HG03025 (cell line): ENCODE measurements at regions not wholly inside any gene's neighbourhood (a gene's known extent, or its start where the extent isn't known, plus 50 kb on each side); places are given as distances from the start of the nearest gene placed in this dataset.
"Not testable (repeated sequence)": the region's sequence is repeated elsewhere in the genome, so short reads cannot be mapped to it uniquely, and the experiment has no call there.

Experiments
- ATAC-seq: cut with Tn5 transposase; IDR thresholded peaks from one replicate; pipeline ENCODE4 v1.9.1; 2021; ENCODE audit warnings: mild to moderate bottlenecking, moderate library complexity; ENCODE audit not compliant: unreplicated experiment, low FRiP score

DNA sequence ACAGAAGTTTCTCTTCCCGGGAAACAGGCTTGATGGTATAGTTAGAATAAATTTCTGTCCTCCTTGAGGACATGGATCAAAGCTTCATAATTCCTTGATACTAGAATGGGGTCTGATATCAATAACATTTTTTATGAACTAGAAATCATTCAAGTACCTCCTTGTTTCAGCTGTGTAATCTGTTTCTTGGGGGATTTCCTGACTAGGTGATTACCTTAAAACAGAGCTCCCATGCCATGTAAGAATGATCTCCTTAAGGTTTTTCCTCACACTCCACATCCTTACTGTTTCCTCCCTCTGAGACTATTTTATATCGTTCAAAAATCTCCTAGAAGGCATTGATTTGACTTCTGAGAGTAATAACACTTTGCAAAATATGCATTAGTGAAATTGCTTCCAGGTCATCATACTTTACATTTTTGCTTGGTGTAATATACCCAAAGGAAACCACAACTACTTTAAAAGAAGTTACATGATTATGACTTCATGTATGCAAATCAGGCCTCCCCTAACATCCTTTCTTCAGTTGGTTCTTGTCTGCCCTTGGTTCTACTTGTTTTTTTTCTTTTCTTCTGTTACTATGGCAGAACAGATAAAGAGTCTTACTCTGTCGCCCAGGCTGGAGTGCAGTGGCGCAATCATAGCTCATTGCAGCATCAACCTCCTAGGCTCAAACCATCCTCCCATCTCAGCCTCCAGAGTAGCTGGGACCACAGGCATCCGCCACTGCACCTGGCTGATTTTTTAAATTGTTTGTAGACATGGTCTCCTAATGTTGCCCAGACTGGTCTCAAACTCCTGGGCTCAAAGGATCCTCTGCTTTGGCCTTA lies 388.8 kb downstream of the ZFHX3 start:
- no peak for ATAC-seq

DNA sequence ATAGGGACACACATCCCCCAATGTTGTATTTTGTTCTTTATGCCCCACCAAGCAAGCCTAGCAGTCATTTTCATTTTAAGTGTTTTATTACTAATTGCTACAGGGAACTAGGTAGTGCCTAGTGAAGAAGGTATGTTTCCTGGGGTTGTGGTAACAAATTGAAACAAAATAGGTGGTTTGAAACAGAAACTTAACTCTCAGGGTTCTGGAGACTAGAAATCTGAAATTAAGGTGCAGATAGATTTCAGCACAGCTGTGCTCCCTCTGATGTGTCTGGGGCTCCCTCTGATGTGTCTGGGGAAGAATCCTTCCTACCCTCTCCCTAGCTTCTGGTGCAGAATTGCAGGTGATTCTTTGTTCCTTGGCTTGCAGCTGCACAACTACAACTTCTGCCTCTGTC lies 390.1 kb downstream of the ZFHX3 start:
- ATAC-seq, result peak; percentile 95

DNA sequence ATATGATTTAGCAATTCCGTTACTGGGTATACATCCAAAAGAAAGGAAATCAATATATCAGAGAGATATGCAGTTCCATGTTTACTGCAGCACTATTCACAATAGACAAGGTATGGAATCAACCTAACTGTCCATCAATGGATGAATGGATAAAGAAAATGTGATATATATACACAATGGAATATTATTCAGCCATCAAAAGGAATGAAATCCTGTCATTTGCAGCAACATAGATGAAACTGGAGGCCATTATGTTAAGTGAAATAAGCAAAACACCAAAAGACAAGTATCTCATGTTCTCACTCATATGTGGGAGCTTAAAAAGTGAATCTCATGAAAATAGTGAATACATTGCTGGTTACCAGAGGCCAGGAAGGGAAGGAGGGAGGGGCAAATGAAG lies 390.8 kb downstream of the ZFHX3 start:
- ATAC-seq, result no peak

DNA sequence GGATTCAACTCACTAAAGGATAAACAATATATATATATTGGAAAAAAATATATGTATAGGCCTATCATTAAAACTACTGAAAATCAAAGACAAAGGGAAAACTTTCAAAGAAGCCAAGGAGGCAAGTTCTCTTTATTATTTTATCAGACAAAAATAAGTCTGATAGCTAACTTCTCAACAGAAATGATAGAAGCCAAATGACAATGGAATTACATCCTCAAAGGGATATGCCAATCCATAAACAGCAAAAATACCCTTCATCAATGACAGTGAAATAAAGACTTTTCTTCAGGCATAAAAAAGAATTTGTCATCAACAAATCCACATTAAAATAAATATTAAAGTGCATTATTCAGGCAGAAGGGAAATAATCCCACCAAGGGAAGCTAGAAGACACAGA lies 393.4 kb downstream of the ZFHX3 start:
- no peak for ATAC-seq

DNA sequence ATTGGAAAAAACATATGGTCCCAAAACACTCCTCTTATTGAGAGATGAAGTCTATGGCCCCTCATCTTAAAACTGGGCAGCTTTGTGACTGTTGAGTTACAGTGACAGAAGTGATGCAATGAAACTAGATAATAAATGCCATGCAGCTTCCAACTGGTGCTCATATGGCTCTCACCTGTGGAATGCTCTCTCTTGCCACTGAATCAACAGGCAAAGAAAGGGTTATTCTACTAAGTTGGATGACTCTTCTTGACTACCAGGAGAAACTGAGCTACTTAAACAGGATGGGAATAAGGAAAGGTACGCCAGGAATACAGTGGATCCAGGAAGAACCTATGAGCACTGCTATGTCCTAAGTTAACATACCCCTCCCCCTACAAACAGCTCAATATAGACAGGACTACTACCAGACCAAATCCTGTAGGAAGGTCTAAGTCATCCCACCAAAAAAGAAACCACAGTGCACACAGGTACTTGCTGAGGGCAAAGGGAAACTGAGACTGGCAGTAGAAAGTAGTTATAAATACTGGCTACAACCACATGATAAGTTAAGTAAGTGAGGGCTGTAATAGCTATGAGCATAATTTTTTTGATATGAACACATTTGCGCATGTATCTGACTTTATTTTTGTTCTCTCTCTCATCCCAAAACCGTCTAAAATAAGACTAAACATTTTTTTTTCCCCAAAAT lies 398.5 kb downstream of the ZFHX3 start:
- no peak for ATAC-seq

DNA sequence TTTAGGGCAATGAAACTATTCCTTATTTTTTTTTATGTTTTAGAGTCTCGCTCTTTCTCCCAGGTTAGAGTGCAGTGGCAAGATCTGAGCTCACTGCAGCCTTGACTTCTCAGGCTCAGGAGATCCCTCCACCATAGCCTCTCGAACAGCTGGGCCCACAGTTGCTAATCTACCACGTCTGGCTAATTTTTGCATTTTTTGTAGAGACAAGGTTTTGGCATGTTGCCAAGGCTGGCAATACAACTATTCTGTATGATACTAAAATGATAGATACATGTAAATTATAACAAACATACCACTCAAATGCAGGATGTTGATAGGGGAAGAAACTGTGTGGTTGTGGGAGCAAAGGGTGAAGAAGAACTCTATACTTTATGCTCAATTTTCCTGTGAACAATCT lies 401.3 kb downstream of the ZFHX3 start:
- ATAC-seq, result no peak

DNA sequence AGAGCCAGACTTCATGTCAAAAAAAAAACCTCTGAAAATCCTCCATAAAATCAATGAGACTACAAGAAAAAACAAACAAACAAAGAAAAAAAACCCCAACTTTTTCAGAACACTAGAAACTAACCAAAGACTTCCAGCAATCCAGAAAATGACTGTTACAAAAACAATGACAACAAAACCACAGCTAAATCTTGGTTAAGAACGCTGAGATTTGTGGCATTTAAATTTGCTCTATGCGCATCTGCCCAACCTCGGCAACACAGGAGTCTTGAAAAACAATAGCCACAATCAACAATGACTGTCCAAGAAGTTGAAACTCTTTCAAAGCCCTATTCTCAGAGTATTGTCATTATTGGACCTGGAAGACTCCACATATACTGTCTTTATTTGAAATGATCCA lies 402.4 kb downstream of the ZFHX3 start:
- ATAC-seq, result no peak

DNA sequence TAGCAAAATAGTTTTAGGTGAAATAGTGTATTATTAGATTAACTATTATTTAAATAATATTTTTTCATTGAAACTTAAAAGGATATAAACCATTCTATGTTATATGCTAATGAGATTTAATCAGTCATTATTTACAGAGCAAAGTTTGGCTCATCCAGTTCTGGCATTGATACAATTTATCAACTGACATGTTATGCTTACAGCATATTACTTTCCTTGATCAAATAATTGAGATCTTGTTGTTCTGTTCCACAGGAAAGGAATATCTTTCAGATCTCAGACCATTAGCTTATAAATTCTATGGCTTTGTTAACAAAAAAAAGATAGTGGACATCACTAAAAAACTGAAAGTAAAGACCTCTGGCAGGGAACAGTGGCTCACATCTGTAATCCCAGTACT lies 403.0 kb downstream of the ZFHX3 start:
- ATAC-seq, result no peak

DNA sequence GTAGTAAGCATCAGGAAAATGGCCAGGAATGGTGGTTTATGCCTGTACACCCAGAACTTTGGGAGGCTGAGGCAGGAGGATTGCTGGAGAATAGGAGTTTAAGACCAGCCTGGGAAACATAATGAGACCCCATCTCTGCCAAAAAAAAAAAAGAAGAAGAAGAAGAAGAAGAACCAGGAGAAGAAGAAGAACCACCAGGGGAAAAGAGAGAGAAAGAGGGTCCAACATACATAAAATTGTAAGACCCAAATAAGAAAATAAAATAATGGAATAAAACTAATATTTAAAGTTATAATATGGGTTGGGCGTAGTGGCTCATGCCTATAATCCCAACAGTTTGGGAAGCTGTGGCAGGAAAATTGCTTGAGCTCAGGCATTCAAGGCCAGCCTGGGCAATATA lies 408.4 kb downstream of the ZFHX3 start:
- ATAC-seq, result no peak

DNA sequence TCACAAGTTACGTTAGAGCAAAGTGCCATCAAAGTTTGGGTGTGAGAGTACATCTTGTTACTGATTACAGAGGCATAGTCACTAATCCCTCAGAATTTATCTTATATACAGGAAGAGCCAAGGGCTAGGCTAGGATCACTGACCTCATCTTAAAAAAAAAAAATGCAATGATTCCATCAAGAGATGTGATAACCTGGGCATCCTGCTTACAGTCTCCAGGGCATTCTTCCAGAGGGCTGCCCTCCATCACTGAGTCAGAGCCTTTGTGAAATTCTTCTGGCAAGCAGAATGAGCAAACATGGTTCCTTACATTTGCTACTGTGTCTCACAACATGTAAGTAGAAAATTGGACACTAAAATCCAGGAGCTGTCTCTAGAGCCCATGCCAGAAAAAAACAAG lies 410.6 kb downstream of the ZFHX3 start:
- no peak for ATAC-seq

DNA sequence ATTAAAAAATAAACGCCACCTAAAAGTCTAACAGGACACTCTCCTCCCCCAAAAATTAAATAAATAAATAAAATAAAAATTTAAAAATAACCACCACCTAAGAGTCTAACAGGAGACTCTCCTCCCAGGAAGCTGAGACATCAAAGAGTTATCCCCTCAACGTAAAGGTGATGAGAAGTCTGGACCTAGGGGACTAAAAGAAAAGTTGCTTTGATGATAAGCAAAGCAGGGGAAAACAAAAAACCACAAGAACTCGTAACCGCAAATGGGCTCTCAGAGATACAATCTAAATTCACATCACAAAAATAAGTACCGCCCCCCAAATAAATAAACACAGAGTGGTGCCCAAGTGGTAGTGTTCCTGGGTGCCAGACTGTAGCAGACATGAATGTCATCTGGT lies 412.2 kb downstream of the ZFHX3 start:
- no peak for ATAC-seq

DNA sequence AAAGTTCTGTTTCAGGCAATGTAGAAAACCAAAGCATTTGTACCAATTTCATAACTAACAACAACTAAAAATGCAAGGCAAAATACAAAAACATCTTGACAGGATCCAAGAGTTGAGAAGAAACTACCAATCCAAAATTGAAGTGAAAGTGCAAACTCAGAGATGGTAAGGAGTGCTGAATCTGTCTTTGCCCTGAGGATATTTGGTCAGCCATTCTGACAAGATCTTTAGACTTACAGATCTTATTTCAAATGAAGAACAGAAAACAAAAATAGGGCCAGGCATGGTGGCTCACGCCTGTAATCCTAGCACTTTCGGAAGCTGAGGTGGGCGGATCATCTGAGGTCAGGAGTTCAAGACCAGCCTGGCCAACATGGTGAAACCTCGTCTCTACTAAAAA lies 412.8 kb downstream of the ZFHX3 start:
- ATAC-seq, result no peak

DNA sequence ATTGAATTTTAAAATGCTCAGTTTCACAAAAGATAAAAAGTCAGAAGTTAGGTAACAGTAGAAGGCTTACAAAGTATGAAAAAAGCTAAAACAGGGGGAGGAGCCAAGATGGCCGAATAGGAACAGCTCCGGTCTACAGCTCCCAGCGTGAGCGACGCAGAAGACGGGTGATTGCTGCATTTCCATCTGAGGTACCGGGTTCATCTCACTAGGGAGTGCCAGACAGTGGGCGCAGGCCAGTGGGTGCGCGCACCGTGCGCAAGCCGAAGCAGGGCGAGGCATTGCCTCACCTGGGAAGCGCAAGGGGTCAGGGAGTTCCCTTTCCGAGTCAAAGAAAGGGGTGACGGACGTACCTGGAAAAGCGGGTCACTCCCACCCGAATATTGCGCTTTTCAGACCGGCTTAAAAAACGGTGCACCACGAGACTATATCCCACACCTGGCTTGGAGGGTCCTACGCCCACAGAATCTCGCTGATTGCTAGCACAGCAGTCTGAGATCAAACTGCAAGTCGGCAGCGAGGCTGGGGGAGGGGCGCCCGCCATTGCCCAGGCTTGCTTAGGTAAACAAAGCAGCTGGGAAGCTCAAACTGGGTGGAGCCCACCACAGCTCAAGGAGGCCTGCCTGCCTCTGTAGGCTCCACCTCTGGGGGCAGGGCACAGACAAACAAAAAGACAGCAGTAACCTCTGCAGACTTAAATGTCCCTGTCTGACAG lies 420.6 kb downstream of the ZFHX3 start:
- ATAC-seq, result not testable (repeated sequence)

DNA sequence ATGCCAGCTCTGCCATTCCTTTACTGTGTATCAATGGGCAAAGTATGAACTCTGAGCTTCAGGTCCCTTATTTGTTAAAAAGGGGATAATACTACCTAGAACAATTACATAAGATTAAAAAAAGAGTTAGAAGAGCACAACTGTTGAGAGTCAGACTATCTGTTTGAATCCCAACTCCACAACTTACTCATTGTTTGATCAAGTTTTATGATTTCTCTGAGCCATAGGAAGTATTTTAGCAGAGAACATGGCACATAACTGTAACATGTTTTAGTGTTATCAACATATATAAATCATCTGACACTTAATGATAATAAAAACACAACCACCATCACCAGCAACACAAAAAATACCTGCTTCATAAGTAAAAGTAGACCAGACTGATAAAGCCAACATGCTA lies 421.3 kb downstream of the ZFHX3 start:
- no peak for ATAC-seq

DNA sequence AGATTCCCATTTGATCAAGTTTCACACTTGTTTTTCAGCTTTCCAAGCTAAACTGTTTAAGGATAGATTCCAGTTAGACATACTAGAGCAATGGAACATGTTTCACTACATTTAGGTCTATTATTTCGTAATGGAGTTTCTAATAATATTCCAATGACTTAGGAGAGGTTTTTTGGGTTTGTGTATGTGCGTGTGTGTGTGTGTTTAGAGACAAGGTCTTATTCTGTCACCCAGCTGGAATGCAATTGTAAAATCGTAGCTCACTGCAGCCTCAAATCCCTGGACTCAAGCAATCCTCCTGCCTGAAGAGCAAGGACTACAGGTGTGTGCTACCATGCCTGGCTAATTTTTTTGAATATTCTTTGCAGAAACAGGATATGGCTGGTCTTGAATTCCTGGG lies 426.3 kb downstream of the ZFHX3 start:
- no peak for ATAC-seq

DNA sequence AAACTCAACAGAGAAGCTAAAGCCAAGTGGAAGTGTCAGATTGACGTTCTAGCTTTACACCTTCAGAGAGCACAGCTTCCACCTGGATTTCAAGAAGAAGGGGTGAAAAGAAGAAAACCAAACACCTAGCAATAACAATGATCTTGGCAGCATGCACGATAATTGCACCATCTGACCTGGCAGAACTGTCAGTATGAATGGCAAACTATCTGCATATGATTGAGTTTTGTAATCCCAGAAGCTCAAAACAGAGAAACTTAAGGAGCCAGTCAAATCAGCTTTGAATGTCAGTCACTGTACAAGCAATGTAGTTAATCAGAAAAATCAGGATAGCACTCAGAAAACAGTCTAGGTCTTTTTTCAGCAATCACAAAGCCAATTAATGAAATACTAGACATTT lies 427.1 kb downstream of the ZFHX3 start:
- ATAC-seq, result no peak

DNA sequence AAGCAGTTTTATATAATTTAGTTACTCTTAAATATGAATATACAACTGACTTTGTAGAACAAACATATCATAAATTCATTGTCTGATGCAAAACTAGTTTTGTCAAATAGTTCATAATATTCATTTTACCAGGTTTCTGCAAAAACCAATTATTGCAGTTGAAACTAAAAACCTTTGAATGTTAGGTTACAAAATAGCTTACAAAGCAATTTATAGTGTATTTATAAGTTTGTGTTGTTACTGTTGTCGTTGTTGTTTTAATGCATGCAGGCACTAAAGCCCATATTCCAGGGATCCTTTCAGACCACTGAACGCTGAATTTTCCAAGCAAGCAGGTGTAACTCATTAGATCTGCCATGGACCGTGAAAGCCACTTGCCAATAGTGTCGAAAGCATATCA lies 427.6 kb downstream of the ZFHX3 start:
- no peak for ATAC-seq

DNA sequence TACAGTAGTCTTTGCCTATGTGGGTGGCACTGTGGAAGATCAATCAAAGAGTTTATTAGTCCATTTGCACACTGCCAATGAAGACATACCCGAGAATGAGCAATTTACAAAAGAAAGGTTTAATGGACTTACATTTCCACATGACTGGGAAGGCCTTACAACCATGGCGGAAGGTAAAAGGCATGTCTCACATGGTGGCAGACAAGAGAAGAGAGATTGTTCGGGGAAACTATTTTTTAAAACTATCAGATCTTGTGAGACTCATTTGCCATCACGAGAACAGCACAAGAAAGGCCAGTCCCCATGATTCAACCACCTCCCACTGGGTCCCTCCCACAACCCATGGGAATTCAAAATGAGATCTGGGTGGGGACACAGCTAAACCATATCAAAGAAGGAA lies 432.1 kb downstream of the ZFHX3 start:
- no peak for ATAC-seq

DNA sequence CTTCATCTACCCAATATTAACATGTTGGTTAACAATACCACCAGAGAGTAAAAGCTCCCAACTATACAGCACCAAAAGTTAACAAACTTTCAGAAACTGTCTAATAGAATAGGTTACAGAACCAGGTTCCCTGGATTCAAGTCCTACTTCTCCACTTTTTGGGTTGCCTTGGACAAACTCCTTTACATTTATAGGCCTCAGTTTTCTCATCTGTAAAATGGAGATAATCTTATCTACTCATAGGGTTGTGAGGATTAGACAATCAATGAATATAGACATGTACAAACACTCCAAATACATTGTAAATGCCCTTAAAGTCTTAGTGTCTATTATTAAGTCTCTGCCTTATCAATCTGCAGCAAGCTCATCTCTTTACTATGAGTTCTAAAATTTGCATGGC lies 435.2 kb downstream of the ZFHX3 start:
- no peak for ATAC-seq

DNA sequence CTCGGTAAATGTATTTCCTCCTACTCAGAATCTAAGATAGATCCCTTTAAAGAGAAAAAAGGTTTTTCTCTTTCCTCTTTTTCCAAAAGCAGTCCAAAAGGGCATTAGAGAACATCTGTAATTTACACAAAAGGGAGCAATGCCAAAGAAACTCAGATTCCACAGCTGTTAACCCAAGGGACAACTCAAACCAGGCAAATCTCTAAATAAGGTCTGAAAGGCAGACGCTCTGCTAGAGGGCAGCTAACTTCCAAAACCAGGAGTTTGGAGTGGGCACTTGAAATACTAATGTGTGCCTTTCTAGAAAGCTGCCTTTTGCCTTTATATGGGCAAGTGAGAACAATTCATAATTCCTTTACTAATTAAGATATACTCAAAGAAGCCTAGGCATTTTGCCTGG lies 435.7 kb downstream of the ZFHX3 start:
- no peak for ATAC-seq

DNA sequence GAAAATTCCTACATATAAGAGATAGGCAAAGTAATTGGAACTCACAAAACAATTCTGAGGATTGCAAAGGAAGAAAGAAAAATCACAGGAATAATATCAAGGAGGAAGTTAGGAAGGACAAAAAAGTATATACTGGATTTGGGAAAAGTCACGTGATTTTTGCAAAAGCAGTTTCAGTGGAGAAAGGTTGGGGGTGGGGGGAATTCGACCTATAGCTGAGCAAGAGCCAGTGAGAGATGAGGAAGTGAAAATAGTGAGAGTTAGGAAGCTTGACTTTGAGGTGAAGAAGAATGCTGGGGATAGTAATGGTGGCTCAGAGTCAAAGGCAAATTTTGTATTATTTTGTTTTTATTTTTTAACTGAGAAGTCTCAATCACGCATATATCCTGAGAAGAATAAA lies 438.0 kb upstream of the PMFBP1 start:
- no peak for ATAC-seq

DNA sequence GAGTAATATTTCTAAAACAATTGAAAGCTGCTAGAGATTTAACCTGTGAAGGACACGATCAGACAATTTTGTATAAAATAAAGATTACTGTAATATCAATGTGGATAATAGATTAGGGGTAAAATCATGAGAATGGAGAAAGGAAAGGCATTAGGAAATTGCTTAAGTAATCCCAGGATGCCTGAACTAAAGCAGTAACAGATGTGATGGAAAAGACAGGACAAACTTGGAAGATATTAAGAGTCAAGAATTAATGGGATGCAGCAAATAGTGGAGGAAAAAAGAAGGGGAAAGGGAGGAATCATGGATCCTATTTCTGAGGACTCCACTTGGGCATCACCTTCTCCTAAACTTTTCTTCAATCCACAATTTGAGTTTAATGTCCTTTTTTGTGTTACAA lies 437.1 kb upstream of the PMFBP1 start:
- ATAC-seq, result no peak
